ENCODE measurements at regions not wholly inside any gene's neighbourhood (a gene's known extent, or its start where the extent isn't known, plus 50 kb on each side); places are given as distances from the start of the nearest gene placed in this dataset.

DNA sequence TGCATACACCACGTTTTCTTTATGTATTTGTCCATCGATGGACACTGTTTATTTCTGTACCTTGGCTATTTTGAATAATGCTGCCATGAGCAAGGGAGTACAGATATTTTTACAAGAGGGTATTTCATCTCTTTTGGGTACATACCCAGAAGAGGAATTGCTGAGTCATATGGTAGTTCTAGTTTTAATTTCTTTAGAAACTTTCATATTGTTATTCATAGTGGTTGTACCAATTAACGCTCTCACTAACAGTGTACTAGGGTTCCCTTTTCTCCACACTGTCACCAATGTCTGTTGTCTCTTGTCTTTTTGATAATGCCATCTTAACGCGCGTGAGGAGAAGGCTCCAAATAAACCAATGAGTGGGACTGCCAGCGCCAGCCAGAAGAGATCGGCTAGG, 257.6 kb upstream of the EDIL3 start:
- H3K79me1 ChIP-seq (ENCODE audit: insufficient read depth, low read depth, low read length, poor library complexity, severe bottlenecking): no peaks in the 10 kb centered on the region
- Mint-ChIP-seq H3K9me3 (peaks cover 0 to 2% of the 10 kb centered on the region in 2 experiments; a peak in 1 of 5 replicates), H3K4me1 (peaks cover 0 to 5% of the 10 kb centered on the region in 2 experiments; a peak in 1 of 4 replicates), H3K27ac (no peak overlapping the region), H3K36me3 (ENCODE audit: insufficient read depth in 1 of 3, low read depth in 3 of 3) (peaks cover 0 to 4% (median 0%) of the 10 kb centered on the region in 3 experiments; a peak in 2 of 7 replicates), H3K27me3 (ENCODE audit: low read depth) (no peaks in the 10 kb centered on the region), H3K4me3 (no peak overlapping the region)
- no peak overlapping the region for H3K27ac ChIP-seq (ENCODE audit: insufficient read length, low read depth, low read length)
- no peaks in the 10 kb centered on the region for H3K79me2 ChIP-seq (ENCODE audit: insufficient read depth, low read length)
- H3K23me2 ChIP-seq (ENCODE audit: insufficient read length, low read depth, low read length, poor library complexity, severe bottlenecking): no peaks in the 10 kb centered on the region
- H4K8ac ChIP-seq (replicated peaks; ENCODE audit: insufficient read length, low read depth, low read length): no peak overlapping the region
- WGBS (ENCODE audit: extremely low coverage, insufficient read length, low lambda C conversion rate): no CpG with 5 or more reads among the region's 8 CpGs
- no peaks in the 10 kb centered on the region; the same call in 1 of the 2 replicates for H3K4me1 ChIP-seq (ENCODE audit: insufficient read depth, low read length)
- H2BK5ac ChIP-seq (ENCODE audit: insufficient read length, low read length): no peak overlapping the region
- no peak for DNase-seq
- H2BK20ac ChIP-seq (ENCODE audit: low read depth, low read length, poor library complexity, severe bottlenecking): no peak overlapping the region
- TF ChIP-seq, protein P1, sequence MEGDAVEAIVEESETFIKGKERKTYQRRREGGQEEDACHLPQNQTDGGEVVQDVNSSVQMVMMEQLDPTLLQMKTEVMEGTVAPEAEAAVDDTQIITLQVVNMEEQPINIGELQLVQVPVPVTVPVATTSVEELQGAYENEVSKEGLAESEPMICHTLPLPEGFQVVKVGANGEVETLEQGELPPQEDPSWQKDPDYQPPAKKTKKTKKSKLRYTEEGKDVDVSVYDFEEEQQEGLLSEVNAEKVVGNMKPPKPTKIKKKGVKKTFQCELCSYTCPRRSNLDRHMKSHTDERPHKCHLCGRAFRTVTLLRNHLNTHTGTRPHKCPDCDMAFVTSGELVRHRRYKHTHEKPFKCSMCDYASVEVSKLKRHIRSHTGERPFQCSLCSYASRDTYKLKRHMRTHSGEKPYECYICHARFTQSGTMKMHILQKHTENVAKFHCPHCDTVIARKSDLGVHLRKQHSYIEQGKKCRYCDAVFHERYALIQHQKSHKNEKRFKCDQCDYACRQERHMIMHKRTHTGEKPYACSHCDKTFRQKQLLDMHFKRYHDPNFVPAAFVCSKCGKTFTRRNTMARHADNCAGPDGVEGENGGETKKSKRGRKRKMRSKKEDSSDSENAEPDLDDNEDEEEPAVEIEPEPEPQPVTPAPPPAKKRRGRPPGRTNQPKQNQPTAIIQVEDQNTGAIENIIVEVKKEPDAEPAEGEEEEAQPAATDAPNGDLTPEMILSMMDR (conservative IDR thresholded peaks at IDR 0.05): no peak
- no peak overlapping the region for H3K14ac ChIP-seq (ENCODE audit: insufficient read depth, low read length)
- no peaks in the 10 kb centered on the region for H3K9me3 ChIP-seq (ENCODE audit: control insufficient read depth, low read depth, low read length)
- H3K9ac ChIP-seq (ENCODE audit: extremely low read depth, insufficient read length, low read length): no peak overlapping the region
- H4K5ac ChIP-seq (ENCODE audit: insufficient read length, low read depth, low read length): no peak overlapping the region
- no peak overlapping the region for H3K4me2 ChIP-seq (ENCODE audit: insufficient read depth, insufficient read length, low read length)
- no peak overlapping the region for H2AK5ac ChIP-seq (ENCODE audit: insufficient read length, low read length)
- H3K23ac ChIP-seq (ENCODE audit: insufficient read length, low read depth, low read length): no peak overlapping the region
- no peak overlapping the region for H4K91ac ChIP-seq (ENCODE audit: insufficient read length, low read depth, low read length)
- no peaks in the 10 kb centered on the region for H3K27me3 ChIP-seq (ENCODE audit: insufficient read depth, low read length)
- no peak overlapping the region for H2AFZ ChIP-seq (ENCODE audit: low read length)
- H3K56ac ChIP-seq (ENCODE audit: insufficient read length, low read depth, low read length): no peak overlapping the region
- H2BK120ac ChIP-seq (ENCODE audit: low read depth, low read length, poor library complexity, severe bottlenecking): no peak overlapping the region
- no peaks in the 10 kb centered on the region for H4K20me1 ChIP-seq (ENCODE audit: control insufficient read depth, insufficient read depth, insufficient read length)
- H2BK12ac ChIP-seq (ENCODE audit: insufficient read length, low read depth, low read length): no peak overlapping the region
- no peak overlapping the region for H3K18ac ChIP-seq (ENCODE audit: insufficient read length, low read depth, low read length)
- no peak overlapping the region for H3K4ac ChIP-seq (ENCODE audit: low read depth, low read length)
- H3T11ph ChIP-seq (ENCODE audit: low read length): no peak overlapping the region
- H2BK15ac ChIP-seq (ENCODE audit: low read depth, low read length): no peak overlapping the region
